Esophagus muscularis mucosa (tissue), 4 donors: ENCODE measurements at regions not wholly inside any gene's neighbourhood (a gene's known extent, or its start where the extent isn't known, plus 50 kb on each side); places are given as distances from the start of the nearest gene placed in this dataset.

Source experiments
- DNase-seq: peaks from one replicate; pipeline ENCODE4 v3.0.0-alpha.2; 2017; ENCODE audit errors: extremely low spot score
- H3K27ac ChIP-seq, 4 donors: fragments of 200-600 bp; sonication (generic); replicated peaks in 1 of 4; 1 replicate in 3 of 4; 2 replicates in 1 of 4; pipeline ENCODE4 v1.5.1; 2016 to 2019; ENCODE audit warnings: mild to moderate bottlenecking in 1 of 4
- H3K27me3 ChIP-seq, 4 donors: fragments of 200-600 bp; sonication (generic); one replicate each; pipeline versions ENCODE4 v1.5.1 to v1.6.0; 2016 to 2019
- H3K36me3 ChIP-seq, 4 donors: fragments of 200-600 bp; sonication (generic); one replicate each; pipeline ENCODE4 v1.5.1; 2016 to 2019
- H3K4me1 ChIP-seq, 4 donors: fragments of 200-600 bp; sonication (generic); one replicate each; pipeline ENCODE4 v1.5.1; 2016 to 2019
- H3K4me3 ChIP-seq, 4 donors: fragments of 200-600 bp; sonication (generic); 1 replicate in 2 of 4; 2 replicates in 2 of 4; pipeline ENCODE4 v1.5.1; 2016 to 2019; ENCODE audit warnings: mild to moderate bottlenecking in 4 of 4, moderate library complexity in 1 of 4
- H3K9me3 ChIP-seq, 4 donors: fragments of 200-600 bp; sonication (generic); 1 replicate in 3 of 4; 2 replicates in 1 of 4; pipeline ENCODE4 v1.5.1; 2016 to 2019
- CTCF ChIP-seq, 3 experiments: fragments of 200-600 bp in 2 of 3; fragments of 450-650 bp in 1 of 3; sonication (generic) in 2 of 3; IDR thresholded peaks; one replicate each; pipeline ENCODE4 v1.5.1; 2017 to 2019; ENCODE audit warnings: antibody characterized with exemption in 3 of 3, mild to moderate bottlenecking in 2 of 3, moderate library complexity in 1 of 3
- EP300 ChIP-seq: sonication (generic); formaldehyde crosslinking; IDR thresholded peaks from one replicate; pipeline ENCODE4 v1.6.1; 2017; ENCODE audit warnings: antibody characterized with exemption
- POLR2A ChIP-seq: fragments of 450-650 bp; IDR thresholded peaks from one replicate; pipeline ENCODE4 v1.6.1; 2017; ENCODE audit warnings: antibody characterized with exemption, moderate library complexity, mild to moderate bottlenecking, low read depth
- POLR2AphosphoS5 ChIP-seq, 2 donors: sonication (generic); formaldehyde crosslinking; IDR thresholded peaks; one replicate each; pipeline ENCODE4 v1.6.1; 2017; ENCODE audit warnings: antibody characterized with exemption in 2 of 2
- WGBS: methylation state at CpG from one replicate; pipeline ENCODE4 v1.1.5; 2018; 5-methylcytosine and 5-hydroxymethylcytosine counted together
- intact Hi-C: fragments of 100-400 bp; cut with DNase I; formaldehyde crosslinking; loops from one replicate; pipeline ENCODE4 v1.15.1; 2023

- WGBS: 85% methylated on average over 2 of the region's 2 CpGs
- Histone ChIP-seq H3K4me1 (no peaks in the 10 kb centered on the region), H3K27ac (no peak overlapping the region), H3K9me3 (no peaks in the 10 kb centered on the region), H3K36me3 (no peaks in the 10 kb centered on the region), H3K4me3 (no peak overlapping the region), H3K27me3 (no peaks in the 10 kb centered on the region)
- TF ChIP-seq POLR2AphosphoS5 (IDR thresholded peaks at IDR 0.05): no peak
- no peak for TF ChIP-seq CTCF (IDR thresholded peaks at IDR 0.05)
- no peak for TF ChIP-seq POLR2A
- no peak for TF ChIP-seq EP300
- intact Hi-C loops: no loop called here
- no peak for DNase-seq
Observed at GRCh38 chr18:28606686-28607085, 429.8 kb upstream of the CDH2 start.

GRCh38 chr18:28602391-28602790, 425.5 kb upstream of the CDH2 start:
- peaks cover 0 to 24% (median 2%) of the 10 kb centered on the region in 4 donors for H3K9me3 ChIP-seq
- no peak overlapping the region for H3K4me3 ChIP-seq
- H3K27me3 ChIP-seq: no peaks in the 10 kb centered on the region
- no peak for TF ChIP-seq EP300
- TF ChIP-seq CTCF (IDR thresholded peaks at IDR 0.05): no peak
- no peak for TF ChIP-seq POLR2AphosphoS5 (IDR thresholded peaks at IDR 0.05)
- no peak for TF ChIP-seq POLR2A
- no peak for DNase-seq
- intact Hi-C loops: no loop called here
- no peaks in the 10 kb centered on the region for H3K36me3 ChIP-seq
- H3K27ac ChIP-seq: no peak overlapping the region
- no peaks in the 10 kb centered on the region for H3K4me1 ChIP-seq

- Histone ChIP-seq H3K4me1 (no peaks in the 10 kb centered on the region), H3K9me3 (peaks cover 0 to 6% (median 0%) of the 10 kb centered on the region in 4 donors), H3K4me3 (no peak overlapping the region), H3K27ac (no peak overlapping the region), H3K27me3 (no peaks in the 10 kb centered on the region), H3K36me3 (no peaks in the 10 kb centered on the region)
- intact Hi-C loops: no loop called here
- WGBS: 84% methylated on average over 4 of the region's 4 CpGs
- no peak for TF ChIP-seq CTCF (IDR thresholded peaks at IDR 0.05)
- TF ChIP-seq EP300: no peak
- no peak for TF ChIP-seq POLR2A
- no peak for TF ChIP-seq POLR2AphosphoS5 (IDR thresholded peaks at IDR 0.05)
- no peak for DNase-seq
Observed at GRCh38 chr18:28594034-28594433, 417.1 kb upstream of the CDH2 start.

GRCh38 chr18:28588884-28589549, 412.1 kb upstream of the CDH2 start:
- H3K9me3 ChIP-seq: no peaks in the 10 kb centered on the region
- H3K36me3 ChIP-seq: no peaks in the 10 kb centered on the region
- H3K4me1 ChIP-seq: no peaks in the 10 kb centered on the region
- no peak for DNase-seq
- no peak for TF ChIP-seq CTCF (IDR thresholded peaks at IDR 0.05)
- TF ChIP-seq POLR2A: no peak
- no peak for TF ChIP-seq EP300
- no peak for TF ChIP-seq POLR2AphosphoS5 (IDR thresholded peaks at IDR 0.05)
- intact Hi-C loops: no loop called here
- no peak overlapping the region for H3K27ac ChIP-seq
- H3K27me3 ChIP-seq: no peaks in the 10 kb centered on the region
- H3K4me3 ChIP-seq: no peak overlapping the region
- 90% methylated on average over 1 of the region's 1 CpG for WGBS

- intact Hi-C loops: no loop called here
- Histone ChIP-seq H3K36me3 (no peaks in the 10 kb centered on the region), H3K4me1 (no peaks in the 10 kb centered on the region), H3K9me3 (no peaks in the 10 kb centered on the region), H3K27me3 (no peaks in the 10 kb centered on the region), H3K4me3 (no peak overlapping the region), H3K27ac (no peak overlapping the region)
- TF ChIP-seq POLR2A (no peak), POLR2AphosphoS5 (IDR thresholded peaks at IDR 0.05) (no peak), EP300 (no peak), CTCF (IDR thresholded peaks at IDR 0.05) (no peak)
- WGBS: 63% methylated on average over 5 of the region's 5 CpGs
- DNase-seq: no peak
Observed at GRCh38 chr18:28584731-28585130, 407.8 kb upstream of the CDH2 start.
